Neural progenitor cell (in vitro differentiated cells): ENCODE measurements at regions not wholly inside any gene's neighbourhood (a gene's known extent, or its start where the extent isn't known, plus 50 kb on each side); places are given as distances from the start of the nearest gene placed in this dataset.

Source experiments
- CTCF ChIP-seq: fragments of 200-600 bp; sonication (generic); IDR thresholded peaks from 2 replicates; pipeline ENCODE4 v1.5.1; 2017; ENCODE audit warnings: antibody characterized with exemption, mild to moderate bottlenecking
- EZH2 ChIP-seq: fragments of 200-600 bp; sonication (generic); IDR thresholded peaks from 2 replicates; pipeline ENCODE4 v1.6.1; 2017; ENCODE audit warnings: antibody characterized with exemption, mild to moderate bottlenecking, moderate library complexity
- EZH2phosphoT487 ChIP-seq: fragments of 200-600 bp; sonication (generic); IDR thresholded peaks from 2 replicates; pipeline ENCODE4 v1.6.1; 2017; ENCODE audit warnings: antibody characterized with exemption

GRCh38 chr15:46329876-46330275 is 695.0 kb downstream of the SQOR start:
- TF ChIP-seq CTCF: no peak
- TF ChIP-seq EZH2: no peak
- TF ChIP-seq EZH2phosphoT487: no peak
